ENCODE measurements at regions not wholly inside any gene's neighbourhood (a gene's known extent, or its start where the extent isn't known, plus 50 kb on each side); places are given as distances from the start of the nearest gene placed in this dataset.

- DNase-seq = no peak
- Histone ChIP-seq H3K27me3 (ENCODE audit: insufficient read depth) (no peaks in the 10 kb centered on the region), H3K79me2 (ENCODE audit: insufficient read depth) (no peaks in the 10 kb centered on the region), H4K20me1 (ENCODE audit: insufficient read depth) (no peaks in the 10 kb centered on the region), H3K9ac (no peak overlapping the region), H3K4me2 (no peak overlapping the region), H2AFZ (ENCODE audit: low read depth) (no peak overlapping the region), H3K36me3 (replicated peaks in 1 of 2; ENCODE audit: control insufficient read depth in 1 of 2, insufficient read depth in 2 of 2, low read length in 1 of 2) (no peaks in the 10 kb centered on the region), H3K9me2 (no peaks in the 10 kb centered on the region), H3K4me1 (ENCODE audit: control insufficient read depth in 1 of 2, insufficient read depth in 2 of 2, low read depth in 1 of 2, low read length in 1 of 2) (peaks cover 0 to 7% of the 10 kb centered on the region in 2 experiments; a peak in 2 of 4 replicates), H3K9me3 (no peaks in the 10 kb centered on the region), H3K4me3 (ENCODE audit: low read depth in 2 of 2, low read length in 1 of 2) (no peak overlapping the region), H3K27ac (ENCODE audit: low read depth in 2 of 2, low read length in 1 of 2) (peak overlapping the region in 1 of 2 experiments; percentile 64; a peak in 2 of 4 replicates), H3F3A (replicated peaks; ENCODE audit: insufficient read depth) (no peaks in the 10 kb centered on the region)
- ChIA-PET CTCF (interaction anchor here (0.8 to 1.1 kb wide), 3 partner anchors 9 to 21 kb away, joined by 3 to 4 read pairs (median 3); no protein-coding TSS in a partner anchor), POLR2A (no interaction called here)
- TF ChIP-seq MXI1 (IDR thresholded peaks at IDR 0.05; ENCODE audit: low read depth, low read length) (no peak), SIN3A (IDR thresholded peaks at IDR 0.05; ENCODE audit: borderline replicate concordance, low read depth, low read length) (no peak), RXRA (IDR thresholded peaks at IDR 0.05; ENCODE audit: borderline replicate concordance, low read depth) (no peak), GATA2 (CRISPR knock-in tag; IDR thresholded peaks at IDR 0.05) (peak; percentile 52; the same call in 1 of the 2 replicates), PBX3 (IDR thresholded peaks at IDR 0.05) (no peak), EP300 (IDR thresholded peaks at IDR 0.05; ENCODE audit: borderline replicate concordance in 1 of 2, low read depth in 1 of 2, low read length in 1 of 2) (peak in 1 of 2 experiments; percentile 60; a peak in 1 of 4 replicates), TEAD4 (IDR thresholded peaks at IDR 0.05; ENCODE audit: borderline replicate concordance, insufficient read depth) (no peak), RFX5 (IDR thresholded peaks at IDR 0.05; ENCODE audit: low read length) (no peak)
Observed at GRCh38 chr13:70756088-70756487, 647.8 kb upstream of the KLHL1 start.

GRCh38 chr13:70755456-70755855 lies 647.2 kb upstream of the KLHL1 start:
- H3K4me3 ChIP-seq (ENCODE audit: low read depth in 2 of 2, low read length in 1 of 2) = no peak overlapping the region
- H3K9ac ChIP-seq = no peak overlapping the region
- H3K79me2 ChIP-seq (ENCODE audit: insufficient read depth) = no peaks in the 10 kb centered on the region
- TF ChIP-seq GABPA (IDR thresholded peaks at IDR 0.05; ENCODE audit: low read depth) = no peak
- no peak for TF ChIP-seq NFIC (IDR thresholded peaks at IDR 0.05; ENCODE audit: borderline replicate concordance)
- no peak for TF ChIP-seq EP300 (IDR thresholded peaks at IDR 0.05; ENCODE audit: borderline replicate concordance in 1 of 2, low read depth in 1 of 2, low read length in 1 of 2)
- TF ChIP-seq CTCF (IDR thresholded peaks at IDR 0.05) = no peak
- TF ChIP-seq SIN3A (IDR thresholded peaks at IDR 0.05; ENCODE audit: borderline replicate concordance, low read depth, low read length) = no peak
- peak overlapping the region in 1 of 2 experiments; percentile 64; a peak in 2 of 4 replicates for H3K27ac ChIP-seq (ENCODE audit: low read depth in 2 of 2, low read length in 1 of 2)
- H2AFZ ChIP-seq (ENCODE audit: low read depth) = no peak overlapping the region
- no peaks in the 10 kb centered on the region for H3K9me3 ChIP-seq
- H3K4me1 ChIP-seq (ENCODE audit: control insufficient read depth in 1 of 2, insufficient read depth in 2 of 2, low read depth in 1 of 2, low read length in 1 of 2) = peaks cover 0 to 7% of the 10 kb centered on the region in 2 experiments; a peak in 2 of 4 replicates
- no peaks in the 10 kb centered on the region for H3K27me3 ChIP-seq (ENCODE audit: insufficient read depth)
- DNase-seq = no peak
- no peaks in the 10 kb centered on the region for H3K9me2 ChIP-seq
- H3K36me3 ChIP-seq (replicated peaks in 1 of 2; ENCODE audit: control insufficient read depth in 1 of 2, insufficient read depth in 2 of 2, low read length in 1 of 2) = no peaks in the 10 kb centered on the region
- no peak overlapping the region for H3K4me2 ChIP-seq
- POLR2A ChIA-PET = interaction anchor here (0.9 kb wide), 1 partner anchor 10 kb away, joined by 3 read pairs; no protein-coding TSS in a partner anchor
- 51% methylated on average over 4 of the region's 4 CpGs for WGBS (ENCODE audit: low lambda C conversion rate)
- CTCF ChIA-PET = interaction anchor here (0.8 to 1.2 kb wide), 5 partner anchors 9 to 37 kb away, joined by 3 to 4 read pairs (median 3); no protein-coding TSS in a partner anchor
- no peaks in the 10 kb centered on the region for H4K20me1 ChIP-seq (ENCODE audit: insufficient read depth)
- H3F3A ChIP-seq (replicated peaks; ENCODE audit: insufficient read depth) = no peaks in the 10 kb centered on the region
